ENCODE measurements at regions not wholly inside any gene's neighbourhood (a gene's known extent, or its start where the extent isn't known, plus 50 kb on each side); places are given as distances from the start of the nearest gene placed in this dataset.

DNA sequence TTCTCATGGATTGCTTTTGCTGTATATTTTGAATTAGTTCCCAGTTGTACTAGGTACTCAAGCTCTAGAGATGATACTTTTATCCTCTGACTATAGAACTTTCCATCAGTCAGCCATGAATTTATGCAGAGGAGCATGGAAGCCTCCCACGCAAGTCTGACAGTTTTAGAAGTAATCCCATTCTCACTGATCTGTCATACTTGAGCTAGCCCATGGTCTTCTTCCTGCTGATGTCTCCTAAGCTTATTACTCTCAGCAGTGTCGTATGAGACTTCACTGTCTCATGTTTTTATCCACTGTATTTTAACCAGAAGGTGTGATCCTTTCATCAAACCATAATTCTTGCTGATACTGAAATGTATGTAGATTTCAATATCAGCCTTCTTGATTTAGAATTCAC, 715.2 kb upstream of the MARCKS start:
- TF ChIP-seq POLR2A (IDR thresholded peaks at IDR 0.05; ENCODE audit: borderline replicate concordance, extremely low read depth, insufficient read depth, insufficient read length) (no peak), JUND (IDR thresholded peaks at IDR 0.05) (no peak), MAX (IDR thresholded peaks at IDR 0.05) (no peak), EZH2phosphoT487 (IDR thresholded peaks at IDR 0.05; ENCODE audit: borderline replicate concordance) (no peak), ELF1 (IDR thresholded peaks at IDR 0.05; ENCODE audit: borderline replicate concordance, low read depth) (no peak), RAD21 (IDR thresholded peaks at IDR 0.05; ENCODE audit: low read depth) (no peak), SIN3A (IDR thresholded peaks at IDR 0.05; ENCODE audit: low read depth) (no peak), REST (IDR thresholded peaks at IDR 0.05; ENCODE audit: low read depth) (no peak), CEBPB (IDR thresholded peaks at IDR 0.05; ENCODE audit: low read depth) (no peak), FOSL1 (IDR thresholded peaks at IDR 0.05; ENCODE audit: low read depth) (no peak), ZBTB33 (IDR thresholded peaks at IDR 0.05; ENCODE audit: extremely low read depth, insufficient replicate concordance, low read length) (no peak), SP1 (IDR thresholded peaks at IDR 0.05; ENCODE audit: low read depth) (no peak), POLR2AphosphoS5 (IDR thresholded peaks at IDR 0.05; ENCODE audit: low read depth, low read length) (no peak), CTCF (IDR thresholded peaks at IDR 0.05 in 2 of 3, conservative IDR thresholded peaks at IDR 0.05 in 1 of 3; ENCODE audit: borderline replicate concordance in 1 of 3, insufficient read depth in 1 of 3, low read depth in 2 of 3, low read length in 2 of 3) (no peak), SRF (IDR thresholded peaks at IDR 0.05; ENCODE audit: low read depth) (no peak), EZH2 (IDR thresholded peaks at IDR 0.05) (no peak), EGR1 (IDR thresholded peaks at IDR 0.05; ENCODE audit: low read depth) (no peak), ZNF274 (IDR thresholded peaks at IDR 0.05; ENCODE audit: low read depth, low read length) (no peak)
- TF ChIP-seq, protein P1, sequence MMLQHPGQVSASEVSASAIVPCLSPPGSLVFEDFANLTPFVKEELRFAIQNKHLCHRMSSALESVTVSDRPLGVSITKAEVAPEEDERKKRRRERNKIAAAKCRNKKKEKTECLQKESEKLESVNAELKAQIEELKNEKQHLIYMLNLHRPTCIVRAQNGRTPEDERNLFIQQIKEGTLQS (IDR thresholded peaks at IDR 0.05): no peak
- H3K9me2 ChIP-seq (ENCODE audit: insufficient read depth): no peaks in the 10 kb centered on the region
- ChIA-PET RAD21 (ENCODE audit: low non-redundant PET in 1 of 2, low total read pairs in 2 of 2, uncharacterized antibody in 2 of 2, unreplicated experiment in 2 of 2) (no interaction called here), CTCF (no interaction called here), POLR2A (no interaction called here)
- no peaks in the 10 kb centered on the region for H3K9me3 ChIP-seq (ENCODE audit: control insufficient read depth in 1 of 2, insufficient read depth in 1 of 2, low read depth in 1 of 2, low read length in 2 of 2)
- ATAC-seq: no peak
- H3K79me2 ChIP-seq (ENCODE audit: insufficient read depth, low read length): no peaks in the 10 kb centered on the region
- no peak overlapping the region for H3K27ac ChIP-seq (ENCODE audit: low read depth, low read length)
- H3K27me3 ChIP-seq (ENCODE audit: insufficient read depth, low read length): no peaks in the 10 kb centered on the region
- H3K36me3 ChIP-seq (ENCODE audit: control insufficient read depth in 1 of 2, insufficient read depth in 2 of 2, low read length in 2 of 2): no peaks in the 10 kb centered on the region
- no peaks in the 10 kb centered on the region for H4K20me1 ChIP-seq (ENCODE audit: insufficient read depth)
- intact Hi-C loops (cut with micrococcal nuclease): no loop called here
- no peak overlapping the region for H3K9ac ChIP-seq (ENCODE audit: low read length)
- BruUV-seq (replicated peaks): no TSS peak
- DNase-seq (ENCODE audit: low read depth, low spot score): no peak
- H2AFZ ChIP-seq (ENCODE audit: low read depth, low read length, poor library complexity, severe bottlenecking): no peak overlapping the region
- no peak overlapping the region for H3K4me2 ChIP-seq (ENCODE audit: low read length)
- no peak overlapping the region for H3K4me3 ChIP-seq (replicated peaks in 1 of 2; ENCODE audit: low read depth in 1 of 2, low read length in 2 of 2)
- no peaks in the 10 kb centered on the region for H3K4me1 ChIP-seq (ENCODE audit: control insufficient read depth in 1 of 2, insufficient read depth in 2 of 2, low read length in 2 of 2)
